ENCODE measurements at regions not wholly inside any gene's neighbourhood (a gene's known extent, or its start where the extent isn't known, plus 50 kb on each side); places are given as distances from the start of the nearest gene placed in this dataset.

- H3K79me2 ChIP-seq (ENCODE audit: control insufficient read depth, insufficient read depth, low read length) = no peaks in the 10 kb centered on the region
- no TSS peak for BruUV-seq (replicated peaks)
- no peak overlapping the region for H3K9ac ChIP-seq (ENCODE audit: insufficient read depth in 1 of 2, low read depth in 2 of 2, low read length in 2 of 2)
- no peaks in the 10 kb centered on the region for H3K27me3 ChIP-seq (ENCODE audit: control insufficient read depth in 2 of 2, insufficient read depth in 2 of 2, low read length in 2 of 2)
- ChIA-PET CTCF (ENCODE audit: low intra/inter-chr PET ratio) (no interaction called here), POLR2A (no interaction called here)
- no peak overlapping the region for H3K27ac ChIP-seq (ENCODE audit: extremely low read depth, low read depth, low read length)
- H4K20me1 ChIP-seq (replicated peaks; ENCODE audit: control insufficient read depth, insufficient read depth, low read length) = no peaks in the 10 kb centered on the region
- ATAC-seq (no peak), FAIRE-seq (no peak), DNase-seq (ENCODE audit: extremely low read depth in 1 of 4, low spot score in 3 of 4) (no peak)
- no peaks in the 10 kb centered on the region for H3K9me1 ChIP-seq (ENCODE audit: control insufficient read depth, insufficient read depth, low read length)
- H2AFZ ChIP-seq (ENCODE audit: low read depth, low read length) = no peak overlapping the region
- no peaks in the 10 kb centered on the region for H3K36me3 ChIP-seq (ENCODE audit: control insufficient read depth, insufficient read depth, low read length)
- no peaks in the 10 kb centered on the region for H3K9me3 ChIP-seq (replicated peaks; ENCODE audit: control insufficient read depth, insufficient read depth, low read depth, low read length)
- no peaks in the 10 kb centered on the region for H3K4me1 ChIP-seq (replicated peaks in 1 of 2; ENCODE audit: control insufficient read depth in 2 of 2, insufficient read depth in 2 of 2, low read length in 2 of 2)
- intact Hi-C loops (cut with micrococcal nuclease) (no loop called here), in situ Hi-C loops (cut with MboI) (no loop called here)
- 2% methylated on average over 5 of the region's 6 CpGs for WGBS (ENCODE audit: insufficient coverage, low coverage, missing lambda C conversion rate)
- H3K4me3 ChIP-seq = no peak overlapping the region
- no peak overlapping the region for H3K4me2 ChIP-seq (ENCODE audit: insufficient read depth, low read length)
- TF ChIP-seq BACH1 (tag; IDR thresholded peaks at IDR 0.05) (no peak), PPARD (CRISPR knock-in tag; IDR thresholded peaks at IDR 0.05) (no peak), TFAP4 (CRISPR knock-in tag; IDR thresholded peaks at IDR 0.05; ENCODE audit: borderline replicate concordance) (no peak), KAT7 (CRISPR knock-in tag; IDR thresholded peaks at IDR 0.05; ENCODE audit: borderline replicate concordance) (no peak), MED1 (CRISPR knock-in tag; IDR thresholded peaks at IDR 0.05; ENCODE audit: borderline replicate concordance) (no peak), ZBTB12 (CRISPR knock-in tag; IDR thresholded peaks at IDR 0.05) (no peak), FOXO4 (CRISPR knock-in tag; IDR thresholded peaks at IDR 0.05) (no peak), KLF6 (CRISPR knock-in tag; IDR thresholded peaks at IDR 0.05; ENCODE audit: borderline replicate concordance) (no peak), SMARCE1 (IDR thresholded peaks at IDR 0.05) (no peak), ZNF41 (CRISPR knock-in tag; conservative IDR thresholded peaks at IDR 0.05) (no peak), TCFL5 (CRISPR knock-in tag; conservative IDR thresholded peaks at IDR 0.05) (no peak), ARID1B (IDR thresholded peaks at IDR 0.05) (no peak), E2F3 (CRISPR knock-in tag; IDR thresholded peaks at IDR 0.05) (no peak), SPI1 (IDR thresholded peaks at IDR 0.05; ENCODE audit: borderline replicate concordance, low read depth, low read length) (no peak), ZFPM2 (CRISPR knock-in tag; IDR thresholded peaks at IDR 0.05) (no peak), MEF2A (IDR thresholded peaks at IDR 0.05; ENCODE audit: control insufficient read depth, low read depth, low read length) (no peak), GTF2F1 (IDR thresholded peaks at IDR 0.05; ENCODE audit: low read depth, low read length) (no peak)
These were observed 1014.9 kb upstream of the ATXN8OS start for GRCh38 chr13:69092615-69093322.

Data from K562 (cell line).